Gastroesophageal sphincter (tissue), 4 donors: ENCODE measurements at regions not wholly inside any gene's neighbourhood (a gene's known extent, or its start where the extent isn't known, plus 50 kb on each side); places are given as distances from the start of the nearest gene placed in this dataset.

ENCODE experiments used
- ATAC-seq: fragments of 150-250 bp; one replicate; pipeline ENCODE4 v1.9.1; 2016; ENCODE audit warnings: mild to moderate bottlenecking, moderate library complexity
- H3K27ac ChIP-seq, 4 donors: fragments of 200-600 bp; sonication (generic) in 3 of 4; 1 replicate in 3 of 4; 2 replicates in 1 of 4; pipeline ENCODE4 v1.5.1; 2016 to 2019
- H3K27me3 ChIP-seq: fragments of 200-600 bp; sonication (generic); one replicate; pipeline ENCODE4 v1.5.1; 2019
- H3K36me3 ChIP-seq, 2 donors: fragments of 200-600 bp; sonication (generic); one replicate each; pipeline ENCODE4 v1.5.1; 2019; ENCODE audit warnings: control low read depth in 1 of 2
- H3K4me1 ChIP-seq, 3 donors: fragments of 200-600 bp; sonication (generic); 1 replicate in 2 of 3; 2 replicates in 1 of 3; pipeline ENCODE4 v1.5.1; 2016 to 2019; ENCODE audit warnings: control low read depth in 2 of 3
- H3K4me3 ChIP-seq, 2 donors: fragments of 200-600 bp; sonication (generic); one replicate each; pipeline ENCODE4 v1.5.1; 2019; ENCODE audit warnings: mild to moderate bottlenecking in 1 of 2, moderate library complexity in 1 of 2
- H3K9me3 ChIP-seq, 3 donors: fragments of 200-600 bp; sonication (generic); one replicate each; pipeline ENCODE4 v1.5.1; 2017 to 2019; ENCODE audit warnings: control low read depth in 2 of 3
- CTCF ChIP-seq, 4 experiments: fragments of 200-600 bp in 2 of 4; fragments of 450-650 bp in 2 of 4; sonication (generic) in 1 of 4; IDR thresholded peaks; one replicate each; pipeline ENCODE4 v1.5.1; 2017 to 2019; ENCODE audit warnings: antibody characterized with exemption in 4 of 4, mild to moderate bottlenecking in 2 of 4, moderate library complexity in 2 of 4
- EP300 ChIP-seq: sonication (generic); formaldehyde crosslinking; IDR thresholded peaks from one replicate; pipeline ENCODE4 v1.6.1; 2017; ENCODE audit warnings: antibody characterized with exemption, mild to moderate bottlenecking
- POLR2A ChIP-seq, 2 donors: fragments of 450-650 bp; IDR thresholded peaks; one replicate each; pipeline ENCODE4 v1.6.1; 2017; ENCODE audit warnings: antibody characterized with exemption in 2 of 2, mild to moderate bottlenecking in 2 of 2, moderate library complexity in 1 of 2
- POLR2AphosphoS5 ChIP-seq: sonication (generic); formaldehyde crosslinking; IDR thresholded peaks from one replicate; pipeline ENCODE4 v1.6.1; 2017; ENCODE audit warnings: antibody characterized with exemption
- WGBS, 2 donors: methylation state at CpG; one replicate each; pipeline ENCODE4 v1.1.5; 2018; ENCODE audit warnings: low coverage in 1 of 2; 5-methylcytosine and 5-hydroxymethylcytosine counted together

- no peak overlapping the region for H3K27ac ChIP-seq
- H3K36me3 ChIP-seq = no peaks in the 10 kb centered on the region
- H3K27me3 ChIP-seq = no peaks in the 10 kb centered on the region
- no peak for ATAC-seq
- WGBS, 2 donors = 75 to 88% methylated on average over 2 of the region's 2 CpGs
- H3K4me1 ChIP-seq = no peaks in the 10 kb centered on the region
- H3K4me3 ChIP-seq = no peak overlapping the region
- TF ChIP-seq POLR2A (IDR thresholded peaks at IDR 0.05) (no peak), EP300 (no peak), CTCF (IDR thresholded peaks at IDR 0.05) (no peak), POLR2AphosphoS5 (no peak)
- H3K9me3 ChIP-seq = no peaks in the 10 kb centered on the region
Measured at GRCh38 chr2:150107816-150108215, 379.7 kb downstream of the RND3 start.

DNA sequence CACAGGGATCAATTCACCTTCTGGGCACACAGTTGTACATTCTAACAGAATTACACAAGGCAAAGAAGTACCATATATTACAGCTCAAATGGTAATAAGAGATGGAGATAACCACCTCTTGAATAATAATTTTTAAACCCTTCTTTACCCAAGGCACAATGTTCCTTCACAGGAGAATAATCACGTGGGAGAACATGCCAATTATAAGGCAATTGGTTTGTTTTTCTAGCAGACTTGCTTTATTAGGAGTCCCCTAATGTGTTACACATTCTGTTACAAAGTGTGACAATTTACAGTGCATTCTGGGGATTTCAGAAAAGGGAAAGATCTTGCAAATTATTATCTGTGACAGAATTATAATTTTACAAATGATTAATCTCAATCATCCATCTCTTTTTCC is 380.3 kb downstream of the RND3 start:
- no peak for ATAC-seq
- no peaks in the 10 kb centered on the region for H3K4me1 ChIP-seq
- H3K27ac ChIP-seq = no peak overlapping the region
- WGBS, 2 donors = 58 to 78% methylated on average over 1 of the region's 1 CpG
- H3K4me3 ChIP-seq = no peak overlapping the region
- no peaks in the 10 kb centered on the region for H3K27me3 ChIP-seq
- TF ChIP-seq POLR2AphosphoS5 (no peak), POLR2A (IDR thresholded peaks at IDR 0.05) (no peak), CTCF (IDR thresholded peaks at IDR 0.05) (no peak), EP300 (no peak)
- no peaks in the 10 kb centered on the region for H3K9me3 ChIP-seq
- no peaks in the 10 kb centered on the region for H3K36me3 ChIP-seq

- 44 to 87% methylated on average over 2 of the region's 2 CpGs for WGBS, 2 donors
- TF ChIP-seq POLR2A (IDR thresholded peaks at IDR 0.05) = no peak
- TF ChIP-seq EP300 = no peak
- TF ChIP-seq CTCF (IDR thresholded peaks at IDR 0.05) = no peak
- H3K4me3 ChIP-seq = no peak overlapping the region
- no peak for ATAC-seq
- H3K27me3 ChIP-seq = no peaks in the 10 kb centered on the region
- H3K4me1 ChIP-seq = peaks cover 0 to 13% (median 0%) of the 10 kb centered on the region in 3 donors
- H3K36me3 ChIP-seq = no peaks in the 10 kb centered on the region
- H3K9me3 ChIP-seq = no peaks in the 10 kb centered on the region
- H3K27ac ChIP-seq = no peak overlapping the region
Measured at GRCh38 chr2:150101947-150102346, 385.5 kb downstream of the RND3 start.

- Histone ChIP-seq H3K9me3 (no peaks in the 10 kb centered on the region), H3K4me3 (no peak overlapping the region), H3K27me3 (no peaks in the 10 kb centered on the region), H3K4me1 (peaks cover 0 to 13% (median 0%) of the 10 kb centered on the region in 3 donors), H3K27ac (no peak overlapping the region), H3K36me3 (no peaks in the 10 kb centered on the region)
- ATAC-seq = no peak
- TF ChIP-seq POLR2A (IDR thresholded peaks at IDR 0.05) (no peak), POLR2AphosphoS5 (no peak), CTCF (IDR thresholded peaks at IDR 0.05) (no peak), EP300 (no peak)
Measured at GRCh38 chr2:150100834-150101233, 386.6 kb downstream of the RND3 start.

- Histone ChIP-seq H3K9me3 (no peaks in the 10 kb centered on the region), H3K36me3 (no peaks in the 10 kb centered on the region), H3K27me3 (no peaks in the 10 kb centered on the region), H3K27ac (no peak overlapping the region), H3K4me3 (no peak overlapping the region), H3K4me1 (peaks cover 0 to 13% (median 0%) of the 10 kb centered on the region in 3 donors)
- ATAC-seq = no peak
- 96 to 100% methylated on average over 2 to 3 of the region's 3 CpGs for WGBS, 2 donors
- TF ChIP-seq POLR2AphosphoS5 = no peak
- TF ChIP-seq EP300 = no peak
- TF ChIP-seq POLR2A (IDR thresholded peaks at IDR 0.05) = no peak
- no peak for TF ChIP-seq CTCF (IDR thresholded peaks at IDR 0.05)
Measured at GRCh38 chr2:150100336-150100735, 387.1 kb downstream of the RND3 start.
